ENCODE measurements at regions not wholly inside any gene's neighbourhood (a gene's known extent, or its start where the extent isn't known, plus 50 kb on each side); places are given as distances from the start of the nearest gene placed in this dataset.
A peak's percentile ranks its signal among the peaks of the same experiment; 100 is the strongest.

- Histone ChIP-seq H3K4me1 (ENCODE audit: control insufficient read depth, insufficient read depth, low read length) (no peaks in the 10 kb centered on the region), H2AFZ (ENCODE audit: control insufficient read depth, low read depth, low read length) (no peak overlapping the region), H3K9ac (ENCODE audit: control insufficient read depth, insufficient read depth, low read length) (no peak overlapping the region), H3K9me3 (replicated peaks; ENCODE audit: control insufficient read depth, insufficient read depth, low read length) (peaks cover 2% of the 10 kb centered on the region; the same call in 1 of the 3 replicates), H3K4me2 (ENCODE audit: control insufficient read depth, insufficient read depth) (no peak overlapping the region), H3K4me3 (no peak overlapping the region), H3K27ac (ENCODE audit: control insufficient read depth, insufficient read depth) (no peak overlapping the region), H3K36me3 (ENCODE audit: control insufficient read depth in 2 of 2, insufficient read depth in 2 of 2, low read length in 1 of 2) (no peaks in the 10 kb centered on the region), H3K79me2 (ENCODE audit: control insufficient read depth, insufficient read depth, low read length) (no peaks in the 10 kb centered on the region), H3K27me3 (replicated peaks in 1 of 2; ENCODE audit: control insufficient read depth in 2 of 2, insufficient read depth in 2 of 2, low read length in 1 of 2) (no peaks in the 10 kb centered on the region), H4K20me1 (ENCODE audit: control insufficient read depth, insufficient read depth) (no peaks in the 10 kb centered on the region)
- FAIRE-seq = no peak
- ChIA-PET POLR2A (no interaction called here), SMC1A (ENCODE audit: uncharacterized antibody, unreplicated experiment) (no interaction called here), RAD21 (ENCODE audit: unreplicated experiment) (no interaction called here), CTCF (no interaction called here)
- intact Hi-C loops (cut with micrococcal nuclease; ENCODE audit: unreplicated experiment) (no loop called here), in situ Hi-C loops (cut with MboI) (no loop called here)
- TF ChIP-seq YY1 (IDR thresholded peaks at IDR 0.05; ENCODE audit: low read depth, low read length) = no peak
- TF ChIP-seq ZZZ3 (IDR thresholded peaks at IDR 0.05; ENCODE audit: control insufficient read depth, insufficient read length, low read depth) = no peak
- peak; percentile 24; the same call in 1 of the 2 replicates for TF ChIP-seq SPI1 (IDR thresholded peaks at IDR 0.05; ENCODE audit: borderline replicate concordance, insufficient read depth, low read depth, low read length)
- TF ChIP-seq CHD2 (IDR thresholded peaks at IDR 0.05; ENCODE audit: borderline replicate concordance, low read depth, low read length) = no peak
- TF ChIP-seq, protein P1, sequence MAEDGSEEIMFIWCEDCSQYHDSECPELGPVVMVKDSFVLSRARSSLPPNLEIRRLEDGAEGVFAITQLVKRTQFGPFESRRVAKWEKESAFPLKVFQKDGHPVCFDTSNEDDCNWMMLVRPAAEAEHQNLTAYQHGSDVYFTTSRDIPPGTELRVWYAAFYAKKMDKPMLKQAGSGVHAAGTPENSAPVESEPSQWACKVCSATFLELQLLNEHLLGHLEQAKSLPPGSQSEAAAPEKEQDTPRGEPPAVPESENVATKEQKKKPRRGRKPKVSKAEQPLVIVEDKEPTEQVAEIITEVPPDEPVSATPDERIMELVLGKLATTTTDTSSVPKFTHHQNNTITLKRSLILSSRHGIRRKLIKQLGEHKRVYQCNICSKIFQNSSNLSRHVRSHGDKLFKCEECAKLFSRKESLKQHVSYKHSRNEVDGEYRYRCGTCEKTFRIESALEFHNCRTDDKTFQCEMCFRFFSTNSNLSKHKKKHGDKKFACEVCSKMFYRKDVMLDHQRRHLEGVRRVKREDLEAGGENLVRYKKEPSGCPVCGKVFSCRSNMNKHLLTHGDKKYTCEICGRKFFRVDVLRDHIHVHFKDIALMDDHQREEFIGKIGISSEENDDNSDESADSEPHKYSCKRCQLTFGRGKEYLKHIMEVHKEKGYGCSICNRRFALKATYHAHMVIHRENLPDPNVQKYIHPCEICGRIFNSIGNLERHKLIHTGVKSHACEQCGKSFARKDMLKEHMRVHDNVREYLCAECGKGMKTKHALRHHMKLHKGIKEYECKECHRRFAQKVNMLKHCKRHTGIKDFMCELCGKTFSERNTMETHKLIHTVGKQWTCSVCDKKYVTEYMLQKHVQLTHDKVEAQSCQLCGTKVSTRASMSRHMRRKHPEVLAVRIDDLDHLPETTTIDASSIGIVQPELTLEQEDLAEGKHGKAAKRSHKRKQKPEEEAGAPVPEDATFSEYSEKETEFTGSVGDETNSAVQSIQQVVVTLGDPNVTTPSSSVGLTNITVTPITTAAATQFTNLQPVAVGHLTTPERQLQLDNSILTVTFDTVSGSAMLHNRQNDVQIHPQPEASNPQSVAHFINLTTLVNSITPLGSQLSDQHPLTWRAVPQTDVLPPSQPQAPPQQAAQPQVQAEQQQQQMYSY (CRISPR knock-in tag; IDR thresholded peaks at IDR 0.05) = no peak
- TF ChIP-seq, protein P2, sequence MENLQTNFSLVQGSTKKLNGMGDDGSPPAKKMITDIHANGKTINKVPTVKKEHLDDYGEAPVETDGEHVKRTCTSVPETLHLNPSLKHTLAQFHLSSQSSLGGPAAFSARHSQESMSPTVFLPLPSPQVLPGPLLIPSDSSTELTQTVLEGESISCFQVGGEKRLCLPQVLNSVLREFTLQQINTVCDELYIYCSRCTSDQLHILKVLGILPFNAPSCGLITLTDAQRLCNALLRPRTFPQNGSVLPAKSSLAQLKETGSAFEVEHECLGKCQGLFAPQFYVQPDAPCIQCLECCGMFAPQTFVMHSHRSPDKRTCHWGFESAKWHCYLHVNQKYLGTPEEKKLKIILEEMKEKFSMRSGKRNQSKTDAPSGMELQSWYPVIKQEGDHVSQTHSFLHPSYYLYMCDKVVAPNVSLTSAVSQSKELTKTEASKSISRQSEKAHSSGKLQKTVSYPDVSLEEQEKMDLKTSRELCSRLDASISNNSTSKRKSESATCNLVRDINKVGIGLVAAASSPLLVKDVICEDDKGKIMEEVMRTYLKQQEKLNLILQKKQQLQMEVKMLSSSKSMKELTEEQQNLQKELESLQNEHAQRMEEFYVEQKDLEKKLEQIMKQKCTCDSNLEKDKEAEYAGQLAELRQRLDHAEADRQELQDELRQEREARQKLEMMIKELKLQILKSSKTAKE (IDR thresholded peaks at IDR 0.05; ENCODE audit: low read depth, poor library complexity, severe bottlenecking) = no peak
- TF ChIP-seq, protein P3, sequence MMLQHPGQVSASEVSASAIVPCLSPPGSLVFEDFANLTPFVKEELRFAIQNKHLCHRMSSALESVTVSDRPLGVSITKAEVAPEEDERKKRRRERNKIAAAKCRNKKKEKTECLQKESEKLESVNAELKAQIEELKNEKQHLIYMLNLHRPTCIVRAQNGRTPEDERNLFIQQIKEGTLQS (IDR thresholded peaks at IDR 0.05; ENCODE audit: borderline replicate concordance, extremely low read depth, low read depth, low read length) = no peak
- 20% methylated on average over 4 of the region's 4 CpGs for WGBS (ENCODE audit: insufficient coverage, insufficient replicate concordance, low lambda C conversion rate, missing lambda C conversion rate)
- BruUV-seq (replicated peaks) = no TSS peak
- peak; percentile 79 for ATAC-seq
- no peak for DNase-seq (ENCODE audit: low read depth, low spot score)
Measured at GRCh38 chr1:104468282-104468681, 718.6 kb downstream of the AMY1C start.

Measured in GM12878 (cell line).